GM21576 (cell line): ENCODE measurements at regions not wholly inside any gene's neighbourhood (a gene's known extent, or its start where the extent isn't known, plus 50 kb on each side); places are given as distances from the start of the nearest gene placed in this dataset.
"Not testable (repeated sequence)": the region's sequence is repeated elsewhere in the genome, so short reads cannot be mapped to it uniquely, and the experiment has no call there.

ENCODE experiments used
- ATAC-seq: cut with Tn5 transposase; IDR thresholded peaks from one replicate; pipeline ENCODE4 v1.9.1; 2021; ENCODE audit warnings: mild to moderate bottlenecking, moderate library complexity; ENCODE audit not compliant: unreplicated experiment

GRCh38 chr7:68980011-68980410 is 618.3 kb upstream of the AUTS2 start:
- no peak for ATAC-seq

DNA sequence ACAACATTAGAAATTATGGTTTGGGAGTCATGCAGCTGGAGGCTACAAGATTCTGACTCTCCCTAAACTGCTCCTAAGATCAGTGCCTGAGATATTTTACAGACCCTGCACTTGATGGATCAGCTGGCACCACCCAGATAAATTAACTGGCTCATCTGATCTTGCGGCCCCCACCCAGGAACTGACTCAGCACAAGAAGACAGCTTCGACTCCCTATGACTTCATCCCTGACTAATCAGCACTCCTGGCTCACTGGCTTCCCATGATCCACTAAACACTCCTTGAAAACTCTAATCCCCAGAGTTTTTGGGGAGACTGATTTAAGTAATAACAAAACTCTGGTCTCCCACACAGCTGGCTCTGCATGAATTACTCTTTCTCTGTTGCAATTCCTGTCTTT is 617.8 kb upstream of the AUTS2 start:
- ATAC-seq, result not testable (repeated sequence)

DNA sequence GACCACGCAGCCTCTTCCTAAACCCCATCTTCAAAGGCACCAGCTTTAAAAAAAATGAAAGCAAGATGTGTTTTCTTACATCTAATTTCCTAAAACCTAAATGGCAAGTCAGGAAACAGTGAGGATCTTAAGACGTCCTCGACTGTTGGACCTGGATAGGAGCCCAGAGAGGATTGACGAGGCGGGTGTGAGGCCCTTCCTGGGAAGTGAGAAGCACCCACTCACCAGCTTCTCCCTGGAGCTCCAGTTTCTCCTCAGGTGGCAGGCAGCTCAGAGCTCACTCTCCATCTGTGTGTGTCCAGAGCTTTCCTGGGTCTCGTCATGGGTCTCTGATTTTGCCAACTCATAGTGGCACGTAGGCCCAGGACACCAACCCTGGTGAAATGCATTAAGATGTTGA is 614.0 kb upstream of the AUTS2 start:
- ATAC-seq, result no peak

DNA sequence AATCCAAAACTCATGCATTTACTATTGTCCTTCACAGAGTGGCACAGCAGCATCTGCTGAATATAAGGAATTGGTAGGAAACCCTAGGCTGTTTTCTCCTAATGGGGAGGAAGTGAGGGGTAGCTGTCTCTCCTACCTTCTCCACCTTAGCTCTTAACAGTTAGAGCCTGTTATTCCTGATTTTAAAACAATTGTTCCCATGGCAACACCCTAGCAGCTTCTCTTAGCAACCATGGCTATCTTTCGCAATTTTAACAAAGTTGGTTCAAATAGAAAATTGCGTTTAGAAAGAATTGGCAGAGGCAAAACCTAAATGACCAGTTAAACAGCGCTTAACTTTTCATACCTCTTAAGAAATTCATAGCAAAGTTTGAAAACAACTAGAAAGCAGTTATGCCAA is 603.4 kb upstream of the AUTS2 start:
- no peak for ATAC-seq

DNA sequence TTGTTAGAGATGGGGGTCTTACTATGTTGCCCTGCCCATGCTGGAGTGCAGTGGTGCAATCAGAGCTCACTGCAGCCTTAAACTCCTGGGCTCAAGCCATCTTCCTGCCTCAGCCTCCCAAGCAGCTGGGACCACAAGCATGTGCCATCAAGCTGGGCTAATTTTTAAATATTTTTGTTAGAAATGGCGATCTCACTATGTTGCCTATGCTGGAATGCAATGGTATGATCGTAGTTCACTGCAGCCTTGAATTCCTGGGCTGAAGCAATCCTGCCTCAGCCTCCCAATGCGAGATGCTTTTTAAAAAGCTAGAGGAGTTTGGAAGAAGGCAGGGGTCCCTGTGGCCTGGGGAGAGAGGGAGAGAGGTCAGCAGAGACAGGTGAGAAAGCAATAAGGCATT is 600.1 kb upstream of the AUTS2 start:
- ATAC-seq, result no peak

DNA sequence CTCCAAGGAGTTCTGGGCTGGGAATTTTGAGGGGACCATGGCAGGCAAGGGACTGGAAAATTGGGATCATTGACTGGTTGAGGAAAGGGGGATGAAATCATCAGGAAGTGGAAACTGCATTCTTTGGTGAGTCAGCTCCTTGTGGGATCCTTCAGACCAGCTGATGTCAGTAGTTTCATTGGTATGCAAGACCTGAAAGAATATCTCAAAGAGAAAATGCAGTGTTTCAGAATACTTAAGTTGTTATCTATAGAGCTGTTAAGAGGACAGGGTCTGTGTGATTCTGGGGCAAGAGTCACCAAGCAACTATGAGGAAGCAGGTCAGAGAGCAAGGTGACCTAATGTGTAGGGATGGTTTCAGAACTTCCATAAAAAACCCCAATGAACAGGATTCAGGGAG is 595.9 kb upstream of the AUTS2 start:
- no peak for ATAC-seq

DNA sequence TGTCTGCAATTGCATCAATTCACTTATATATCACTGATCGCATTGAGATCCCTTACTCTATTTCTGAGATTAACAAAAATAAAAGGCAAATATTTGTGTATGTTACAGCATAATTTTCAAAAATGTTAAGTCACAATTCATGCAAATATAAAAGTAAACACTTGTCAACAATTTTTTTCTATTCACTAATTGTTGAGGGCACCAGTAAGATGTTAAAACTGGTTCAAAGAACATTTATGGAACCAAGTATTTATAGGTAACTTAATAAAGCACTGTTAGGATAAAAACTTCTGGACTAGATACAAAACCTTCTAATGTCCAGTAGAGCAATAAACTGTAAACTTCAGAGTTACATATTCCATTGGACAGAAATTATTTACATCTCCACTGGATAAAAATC is 586.1 kb upstream of the AUTS2 start:
- no peak for ATAC-seq

DNA sequence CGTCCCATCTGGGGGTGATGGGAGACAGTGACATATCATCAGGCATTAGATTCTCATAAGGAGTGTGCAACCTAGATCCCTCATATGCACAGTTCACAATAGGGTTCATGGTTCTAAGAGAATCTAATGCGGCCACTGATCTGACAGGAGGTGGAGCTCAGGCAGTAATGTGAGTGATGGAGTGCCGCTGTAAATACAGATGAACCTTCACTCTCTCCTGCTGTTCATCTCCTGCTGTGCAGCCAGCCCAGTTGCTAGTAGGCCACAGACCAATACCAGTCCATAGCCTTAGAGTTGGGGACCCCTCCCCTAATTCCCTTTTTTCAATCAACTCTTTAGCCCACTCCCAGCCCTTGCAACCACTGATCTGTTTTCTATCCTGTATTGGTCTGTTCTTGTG is 581.1 kb upstream of the AUTS2 start:
- no peak for ATAC-seq

DNA sequence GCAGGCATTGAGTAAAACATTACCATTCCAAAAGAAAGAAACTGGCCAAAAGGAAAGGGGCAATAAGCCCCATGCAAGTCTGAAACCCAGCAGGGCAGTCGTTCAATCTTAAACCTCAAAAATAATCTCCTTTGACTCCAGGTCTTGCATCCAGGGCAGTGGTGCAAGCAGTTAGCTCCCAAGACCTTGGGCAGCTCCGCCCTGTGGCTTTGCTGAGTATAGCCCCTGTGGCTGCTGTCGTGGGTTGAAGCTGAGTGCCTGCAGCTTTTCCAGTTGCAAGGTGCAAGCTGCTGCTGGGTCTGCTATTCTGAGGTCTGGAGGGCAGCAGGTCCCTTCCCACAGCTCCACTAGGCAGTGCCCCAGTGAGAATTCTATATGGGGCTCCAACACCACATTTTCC is 580.1 kb upstream of the AUTS2 start:
- no peak for ATAC-seq

DNA sequence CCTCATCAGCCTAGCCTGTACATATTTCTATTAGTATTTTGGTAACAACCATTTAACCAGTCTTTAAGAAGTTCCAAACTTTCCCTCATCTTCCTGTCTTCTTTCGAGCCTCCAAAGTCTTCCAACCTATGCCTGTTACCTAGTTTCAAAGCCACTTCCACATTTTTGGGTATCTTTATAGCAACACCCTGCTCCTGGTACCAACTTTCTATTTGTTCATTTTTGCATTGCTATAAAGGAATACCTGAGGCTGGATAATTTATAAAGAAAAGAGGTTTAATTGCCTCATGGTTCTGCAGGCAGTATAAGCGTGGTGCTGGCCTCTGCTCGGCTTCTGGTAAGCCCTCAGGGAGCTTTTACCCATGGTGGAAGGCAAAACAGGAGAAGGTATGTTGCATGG is 578.8 kb upstream of the AUTS2 start:
- ATAC-seq, result no peak

DNA sequence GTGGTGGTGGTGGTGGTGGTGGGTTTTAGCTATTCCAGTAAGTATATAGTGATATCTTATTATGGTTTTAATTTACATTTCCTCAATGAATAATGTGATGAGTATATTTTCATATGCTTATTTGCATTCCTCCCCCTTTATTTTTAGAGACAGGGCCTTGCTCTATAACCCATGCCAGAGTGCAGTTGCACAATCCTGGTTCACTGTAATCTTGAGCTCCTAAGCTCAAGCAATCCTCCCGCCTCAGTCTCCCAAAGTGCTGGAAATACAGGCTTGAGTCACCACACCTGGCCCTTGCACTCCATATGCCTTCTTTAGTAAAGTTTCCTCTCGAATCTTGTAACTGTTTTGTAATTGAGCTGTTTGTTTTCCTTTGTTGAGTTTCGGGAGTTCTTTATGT is 577.7 kb upstream of the AUTS2 start:
- no peak for ATAC-seq

DNA sequence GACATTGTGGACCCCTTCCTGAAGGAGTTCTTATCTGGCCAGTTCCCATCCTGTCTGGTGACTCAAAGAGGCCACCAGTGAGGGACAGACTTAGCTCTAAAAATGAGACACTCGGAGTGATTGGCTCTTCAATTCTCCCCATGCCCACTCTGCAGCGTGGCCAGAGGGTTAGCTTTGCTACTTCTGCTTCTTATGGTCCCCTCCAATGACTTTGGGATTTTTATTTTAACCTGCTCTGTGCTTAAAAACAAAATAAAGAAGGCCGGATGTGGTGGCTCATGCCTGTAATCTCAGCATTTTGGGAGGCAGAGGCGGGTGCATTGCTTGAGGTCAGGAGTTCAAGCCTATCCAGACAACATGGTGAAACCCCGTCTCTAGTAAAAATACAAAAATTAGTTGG is 573.0 kb upstream of the AUTS2 start:
- no peak for ATAC-seq

DNA sequence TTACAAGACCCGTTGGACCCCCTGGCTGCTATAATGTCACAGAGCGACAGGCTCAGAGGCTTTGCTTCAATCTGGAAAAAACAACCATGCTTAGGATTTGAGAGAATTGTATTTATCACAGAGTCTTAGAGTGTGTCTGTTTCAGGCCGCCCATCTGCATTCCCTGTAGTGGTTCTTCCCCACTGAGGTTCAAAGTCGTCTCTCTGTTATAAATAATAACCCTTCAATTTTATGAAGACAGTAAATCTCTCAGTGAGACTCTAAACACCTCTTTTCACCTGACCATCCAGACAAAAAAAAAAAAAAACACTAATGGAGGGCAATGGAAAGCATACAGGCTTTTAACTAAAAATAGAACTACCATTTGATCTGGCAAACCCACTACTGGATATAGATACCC is 565.4 kb upstream of the AUTS2 start:
- no peak for ATAC-seq

GRCh38 chr7:69035826-69036225 is 562.4 kb upstream of the AUTS2 start:
- no peak for ATAC-seq

DNA sequence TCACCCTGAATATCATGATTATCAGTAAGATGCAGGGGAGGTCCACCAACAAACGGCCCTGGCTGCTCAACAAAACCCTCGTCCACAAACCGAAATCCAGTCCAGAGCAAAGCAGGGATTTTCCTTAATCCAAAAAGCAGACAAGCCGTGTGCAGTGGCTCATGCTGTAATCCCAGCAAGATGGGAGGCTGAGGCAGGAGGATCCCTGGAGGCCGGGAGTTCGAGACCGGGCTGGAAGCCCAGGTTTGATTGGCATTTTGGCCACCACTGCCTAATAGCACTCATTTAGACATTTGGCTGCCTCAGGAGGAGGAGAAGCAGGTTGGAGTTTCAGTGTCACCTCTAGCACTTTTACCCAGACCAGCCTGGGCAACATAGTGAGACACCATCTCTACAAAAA is 562.0 kb upstream of the AUTS2 start:
- ATAC-seq, result no peak

DNA sequence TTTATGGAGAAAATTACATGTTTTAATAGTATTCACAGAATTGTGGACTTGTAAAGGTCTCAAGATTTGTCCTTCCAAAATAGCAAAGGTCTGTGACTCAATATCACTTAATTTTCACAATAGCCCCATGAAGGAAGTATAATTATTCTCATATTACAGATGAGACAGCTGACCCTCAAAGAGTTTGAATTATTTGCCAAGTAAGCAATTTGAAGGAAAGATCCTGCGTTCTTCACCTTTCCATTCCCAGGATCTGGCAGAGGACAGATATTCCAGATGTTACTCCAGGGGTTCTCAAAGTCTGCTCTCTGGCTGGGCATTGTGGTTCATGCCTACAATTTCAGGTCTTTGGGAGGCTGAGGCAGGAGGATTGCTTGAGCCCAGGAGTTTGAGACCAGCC is 559.4 kb upstream of the AUTS2 start:
- no peak for ATAC-seq

DNA sequence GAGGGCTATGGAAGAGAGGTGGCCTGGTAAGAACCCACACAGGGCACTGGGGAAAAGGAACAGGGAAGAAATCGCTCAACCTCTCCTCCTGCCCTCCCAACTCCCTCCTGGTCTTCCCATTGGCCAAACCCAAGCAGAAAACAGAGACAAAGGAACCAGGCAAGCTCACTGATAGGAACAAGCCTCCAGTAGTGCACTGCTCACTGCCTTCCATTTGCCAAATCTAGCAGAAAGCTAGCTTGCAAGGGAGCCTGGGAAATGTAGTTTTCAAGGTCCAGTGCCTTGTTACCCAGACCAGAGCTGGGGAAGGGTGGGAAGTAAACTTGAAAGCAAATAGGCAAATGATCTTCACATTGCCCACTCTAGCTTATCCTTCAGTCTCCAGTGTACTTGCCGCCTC is 556.1 kb upstream of the AUTS2 start:
- ATAC-seq, result no peak

GRCh38 chr7:69047151-69047754 is 551.0 kb upstream of the AUTS2 start:
- ATAC-seq, result no peak

DNA sequence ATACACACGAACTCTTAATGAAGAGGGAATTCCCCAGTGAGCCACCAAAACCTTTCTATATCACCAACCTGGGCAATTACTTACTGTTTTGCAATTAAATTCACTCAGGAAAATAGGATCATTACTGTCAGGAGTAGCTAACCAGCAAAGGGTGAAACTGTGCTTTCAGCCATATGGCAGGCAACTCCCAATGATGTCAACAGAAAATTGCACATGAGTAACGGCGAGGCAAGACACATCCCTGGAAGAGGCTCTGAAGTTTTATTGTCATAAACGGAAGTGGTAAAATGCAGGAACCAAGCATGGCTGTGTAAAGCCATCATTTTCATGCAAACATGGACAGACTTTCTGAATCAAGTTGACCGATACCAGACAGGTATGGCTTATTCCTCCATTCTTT is 548.9 kb upstream of the AUTS2 start:
- ATAC-seq, result no peak

DNA sequence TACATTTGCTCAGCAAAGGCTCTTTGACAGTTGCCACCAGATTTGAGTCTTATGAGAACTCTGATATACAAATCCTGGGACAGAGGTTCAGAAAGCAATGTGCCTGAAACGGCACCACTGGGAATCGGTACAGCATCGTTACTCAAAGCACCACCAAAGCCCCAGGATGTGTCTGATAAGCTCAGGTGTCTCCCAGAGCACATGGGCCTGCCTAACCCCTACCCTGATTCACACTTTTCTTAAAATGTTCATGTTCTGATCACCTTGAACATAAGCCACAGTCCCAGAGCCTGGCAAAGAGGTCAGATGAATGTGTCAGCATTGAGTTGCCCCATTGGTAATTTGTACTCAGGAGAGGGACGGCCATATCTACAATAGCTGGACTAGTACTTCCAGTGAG is 545.8 kb upstream of the AUTS2 start:
- no peak for ATAC-seq

- no peak for ATAC-seq
These were observed 537.8 kb upstream of the AUTS2 start for GRCh38 chr7:69060516-69060915.

DNA sequence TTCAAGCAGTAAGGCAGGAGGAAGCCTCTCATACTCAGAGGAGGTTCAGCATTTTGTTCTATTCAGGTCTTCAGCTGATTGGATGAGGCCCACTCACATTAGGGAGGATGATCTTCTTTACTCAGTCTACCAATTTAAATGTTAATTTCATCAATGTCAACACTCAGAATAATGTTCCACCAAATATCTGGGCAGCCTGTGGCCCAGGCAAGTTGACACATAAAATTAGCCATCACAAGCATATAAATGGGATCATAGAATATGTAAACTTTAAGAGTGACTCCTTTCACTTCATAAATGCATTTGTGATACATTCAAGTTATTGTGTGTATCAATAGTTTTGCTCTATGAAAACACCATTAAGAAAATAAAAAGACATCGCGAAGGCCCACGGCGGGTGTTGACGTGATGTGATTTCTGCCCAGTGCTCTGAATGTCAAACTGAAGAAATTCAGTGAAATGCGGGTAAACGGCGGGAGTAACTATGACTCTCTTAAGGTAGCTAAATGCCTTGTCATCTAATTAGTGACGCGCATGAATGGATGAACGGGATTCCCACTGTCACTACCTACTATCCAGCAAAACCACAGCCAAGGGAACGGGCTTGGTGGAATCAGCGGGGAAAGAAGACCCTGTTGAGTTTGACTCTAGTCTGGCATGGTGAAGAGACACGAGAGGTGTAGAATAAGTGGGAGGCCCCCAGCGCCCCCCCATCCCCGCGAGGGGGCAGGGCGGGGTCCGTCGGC is 536.1 kb upstream of the AUTS2 start:
- ATAC-seq, result no peak

DNA sequence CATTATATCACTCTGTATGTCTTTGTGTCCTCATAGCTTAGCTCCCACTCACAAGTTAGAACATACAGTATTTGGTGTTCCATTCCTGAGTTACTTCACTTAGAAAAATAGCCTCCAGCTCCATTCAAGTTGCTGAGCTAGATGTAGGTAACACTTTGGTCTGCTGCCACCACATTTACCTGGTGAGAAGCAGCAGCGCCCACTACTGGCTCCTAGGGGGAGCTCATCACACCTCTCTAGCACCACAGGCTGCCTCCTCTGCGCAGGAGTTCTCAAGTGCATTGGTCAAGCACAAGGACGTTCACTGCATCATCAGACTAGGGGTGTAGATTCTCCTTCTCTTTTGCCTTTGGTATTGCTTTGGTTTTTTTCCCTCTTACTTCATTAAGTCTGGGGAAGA is 530.9 kb upstream of the AUTS2 start:
- ATAC-seq, result no peak
